K562 (cell line): ENCODE measurements at regions not wholly inside any gene's neighbourhood (a gene's known extent, or its start where the extent isn't known, plus 50 kb on each side); places are given as distances from the start of the nearest gene placed in this dataset.

Experiments
- BRCA1 ChIP-seq, 2 experiments: fragments of 450-650 bp in 1 of 2; sonication (generic) in 1 of 2; formaldehyde crosslinking in 1 of 2; IDR thresholded peaks; 2 replicates each; pipeline versions ENCODE4 v1.5.0 to v1.6.1; 2017 to 2020; ENCODE audit warnings: mild to moderate bottlenecking in 1 of 2, missing genetic modification reagents in 1 of 2
- CREM ChIP-seq: IDR thresholded peaks from 2 replicates; pipeline ENCODE4 v1.6.1; 2014; ENCODE audit warnings: antibody characterized with exemption, low read depth
- E2F6 ChIP-seq, 2 experiments: IDR thresholded peaks; 2 replicates each; pipeline ENCODE4 v1.6.1; 2011; ENCODE audit warnings: borderline replicate concordance in 1 of 2, control low read depth in 1 of 2, low read depth in 1 of 2, low read length in 1 of 2, mild to moderate bottlenecking in 1 of 2, mixed read lengths in 1 of 2, moderate library complexity in 1 of 2; ENCODE audit not compliant: insufficient read depth in 1 of 2, insufficient read length in 1 of 2, poor library complexity in 1 of 2, severe bottlenecking in 1 of 2; ENCODE audit errors: extremely low read depth in 1 of 2
- EGR1 ChIP-seq: fragments of 450-650 bp; conservative IDR thresholded peaks from 2 replicates; pipeline ENCODE4 v1.6.1; 2017; ENCODE audit warnings: mild to moderate bottlenecking
- ELK3 ChIP-seq: fragments of 450-650 bp; formaldehyde crosslinking; IDR thresholded peaks from 2 replicates; pipeline ENCODE4 v1.4.0; 2020; ENCODE audit warnings: mild to moderate bottlenecking
- HNRNPUL1 ChIP-seq: fragments of 200-400 bp; formaldehyde crosslinking; IDR thresholded peaks from 2 replicates; pipeline ENCODE4 v1.6.1; 2017; ENCODE audit warnings: low read length
- JUN ChIP-seq, 2 experiments: sonication (generic) in 1 of 2; formaldehyde crosslinking in 1 of 2; IDR thresholded peaks; 2 replicates each; pipeline versions ENCODE4 v1.6.1 to v1.8.0; 2012 to 2022; ENCODE audit warnings: borderline replicate concordance in 2 of 2, mild to moderate bottlenecking in 2 of 2, improper control_type of control experiment in 1 of 2, low read depth in 1 of 2, low read length in 1 of 2, missing genetic modification reagents in 1 of 2
- NFATC3 ChIP-seq: fragments of 450-650 bp; IDR thresholded peaks from 2 replicates; pipeline ENCODE4 v1.6.1; 2017; ENCODE audit warnings: mild to moderate bottlenecking
- RBM25 ChIP-seq: fragments of 200-400 bp; formaldehyde crosslinking; IDR thresholded peaks from 2 replicates; pipeline ENCODE4 v1.6.1; 2018; ENCODE audit warnings: low read length, low read depth, moderate library complexity; ENCODE audit not compliant: severe bottlenecking
- RNF2 ChIP-seq: sonication (generic); IDR thresholded peaks from 2 replicates; pipeline ENCODE4 v1.6.1; 2016
- ZBTB40 ChIP-seq, 2 experiments: fragments of 450-650 bp in 1 of 2; sonication (generic) in 1 of 2; formaldehyde crosslinking in 1 of 2; IDR thresholded peaks; 2 replicates each; pipeline versions ENCODE4 v1.7.1 to v1.9.0; 2016 to 2022; ENCODE audit warnings: inconsistent platforms in 1 of 2, mild to moderate bottlenecking in 1 of 2, missing genetic modification reagents in 1 of 2

- TF ChIP-seq HNRNPUL1 (0 out of 2 replicates have a peak, but pooled peaks have one; percentile 65), NFATC3 (no peak), E2F6 (IDR thresholded peaks at IDR 0.05; ENCODE audit: borderline replicate concordance in 1 of 2, extremely low read depth in 1 of 2, insufficient read depth in 1 of 2, insufficient read length in 1 of 2, low read depth in 1 of 2, low read length in 1 of 2, poor library complexity in 1 of 2, severe bottlenecking in 1 of 2) (peak in 1 of 2 experiments; percentile 53), BRCA1 (IDR thresholded peaks at IDR 0.05) (no peak), BRCA1 (CRISPR knock-in tag; IDR thresholded peaks at IDR 0.05) (no peak), EGR1 (no peak), CREM (peak; percentile 59), RNF2 (no peak), ELK3 (no peak), ZBTB40 (IDR thresholded peaks at IDR 0.05) (peak; percentile 33; the same call in 1 of the 2 replicates), ZBTB40 (CRISPR knock-in tag; IDR thresholded peaks at IDR 0.05) (no peak), RBM25 (peak; percentile 29), JUN (IDR thresholded peaks at IDR 0.05; ENCODE audit: borderline replicate concordance, low read depth, low read length) (no peak), JUN (CRISPR knock-in tag; IDR thresholded peaks at IDR 0.05; ENCODE audit: borderline replicate concordance) (no peak)
Observed at GRCh38 chr6:28802417-28803336, 121.1 kb downstream of the TRIM27 start (continued).
